Umbilical cord (tissue), 1 donor: ENCODE measurements at regions not wholly inside any gene's neighbourhood (a gene's known extent, or its start where the extent isn't known, plus 50 kb on each side); places are given as distances from the start of the nearest gene placed in this dataset.
"Not testable (repeated sequence)": the region's sequence is repeated elsewhere in the genome, so short reads cannot be mapped to it uniquely, and the experiment has no call there.

Experiments used
- DNase-seq: peaks from one replicate; pipeline ENCODE4 v3.0.0-alpha.2; 2015; ENCODE audit warnings: low spot score

DNA sequence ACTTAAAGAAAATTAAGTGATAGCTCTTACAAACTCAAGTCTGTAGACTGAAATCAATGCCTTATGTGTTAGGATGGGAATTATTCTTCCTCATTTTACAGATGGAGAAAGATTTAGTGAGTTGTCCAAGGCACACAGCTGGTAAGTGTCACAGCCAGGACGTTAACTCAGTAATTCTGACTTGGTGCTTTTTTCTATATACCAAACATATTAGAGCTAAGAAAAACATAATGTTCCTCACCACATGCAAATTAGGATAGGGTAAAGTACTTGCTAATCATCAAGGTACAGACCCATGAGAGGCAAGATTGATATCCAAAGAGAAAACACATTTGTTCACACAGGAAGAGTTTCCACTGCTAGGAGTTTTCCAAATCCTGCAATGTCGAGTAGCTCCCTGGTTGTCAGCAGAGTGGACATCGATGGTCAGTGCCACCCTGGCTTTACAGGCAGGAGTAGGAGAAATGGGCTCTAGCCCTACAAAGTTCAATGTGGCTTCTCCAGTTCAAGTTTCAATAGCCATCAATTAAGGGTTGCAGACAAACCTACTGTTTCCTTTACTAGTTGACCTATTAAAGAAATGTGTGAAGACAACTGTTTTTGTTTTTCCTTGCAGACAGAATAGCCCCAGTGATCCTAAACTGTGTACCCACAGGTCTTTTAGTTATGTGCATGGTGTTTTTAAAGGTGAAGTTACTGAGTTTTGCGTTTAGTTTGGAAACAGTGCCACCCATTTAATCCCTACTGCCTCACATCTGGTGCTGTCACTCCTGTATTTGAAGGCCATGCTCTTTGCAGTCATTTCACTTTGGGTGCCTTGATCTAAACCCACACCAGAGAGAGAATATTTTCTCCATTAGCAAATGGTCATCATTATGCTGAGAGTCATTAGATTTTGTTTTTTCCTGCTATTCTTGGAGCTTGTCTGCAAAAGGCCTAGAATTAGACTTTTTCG lies 460.8 kb upstream of the SMARCA2 start:
- DNase-seq: no peak

DNA sequence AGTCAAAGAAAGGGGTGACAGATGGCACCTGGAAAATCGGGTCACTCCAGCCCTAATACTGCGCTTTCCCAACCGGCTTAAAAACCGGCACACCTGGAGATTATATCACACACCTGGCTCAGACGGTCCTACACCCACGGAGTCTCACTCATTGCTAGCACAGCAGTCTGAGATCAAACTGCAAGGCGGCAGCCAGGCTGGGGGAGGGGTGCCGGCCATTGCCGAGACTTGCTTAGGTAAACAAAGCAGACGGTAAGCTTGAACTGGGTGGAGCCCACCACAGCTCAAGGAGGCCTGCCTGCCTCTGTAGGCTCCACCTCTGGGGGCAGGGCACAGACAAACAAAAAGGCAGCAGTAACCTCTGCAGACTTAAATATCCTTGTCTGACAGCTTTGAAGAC lies 456.5 kb upstream of the SMARCA2 start:
- not testable (repeated sequence) for DNase-seq

DNA sequence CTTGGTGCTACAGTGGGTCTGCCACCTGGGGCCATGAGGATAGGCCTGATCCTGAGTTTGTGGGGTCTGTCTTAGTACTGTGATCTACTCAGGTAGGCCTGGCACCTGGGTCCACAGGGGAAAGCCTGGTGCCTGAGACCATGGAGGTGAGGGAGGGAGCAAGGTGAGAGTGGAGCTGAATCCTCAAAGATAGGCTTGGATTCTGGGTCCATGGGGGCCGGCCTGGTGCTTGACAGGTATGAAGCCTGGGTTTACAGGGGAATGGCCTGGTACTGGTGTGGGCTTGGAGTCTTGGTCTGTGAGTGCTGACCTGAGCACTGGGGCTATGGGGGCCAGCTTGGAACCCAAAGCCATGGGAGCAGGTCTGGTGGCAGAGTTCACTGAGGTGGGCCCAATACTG lies 439.2 kb upstream of the SMARCA2 start:
- no peak for DNase-seq

DNA sequence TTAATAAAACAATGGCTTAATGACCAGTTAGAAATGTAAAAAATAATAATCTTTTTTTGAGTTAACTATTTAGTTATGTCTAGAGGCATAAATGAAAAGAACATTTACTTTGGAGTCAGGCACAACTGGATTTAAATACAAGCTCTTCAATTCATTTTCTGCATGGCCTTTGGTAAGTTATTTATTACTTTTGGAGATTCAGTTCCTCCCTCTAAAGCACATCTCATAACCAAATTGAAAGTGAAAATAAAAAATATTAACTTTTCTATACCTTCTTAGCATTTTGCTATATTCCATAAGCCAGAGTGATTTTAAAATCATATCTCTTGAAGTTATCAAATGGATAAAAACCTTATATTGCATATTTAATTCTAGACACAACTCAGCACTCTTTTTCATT lies 434.9 kb upstream of the SMARCA2 start:
- DNase-seq: no peak

DNA sequence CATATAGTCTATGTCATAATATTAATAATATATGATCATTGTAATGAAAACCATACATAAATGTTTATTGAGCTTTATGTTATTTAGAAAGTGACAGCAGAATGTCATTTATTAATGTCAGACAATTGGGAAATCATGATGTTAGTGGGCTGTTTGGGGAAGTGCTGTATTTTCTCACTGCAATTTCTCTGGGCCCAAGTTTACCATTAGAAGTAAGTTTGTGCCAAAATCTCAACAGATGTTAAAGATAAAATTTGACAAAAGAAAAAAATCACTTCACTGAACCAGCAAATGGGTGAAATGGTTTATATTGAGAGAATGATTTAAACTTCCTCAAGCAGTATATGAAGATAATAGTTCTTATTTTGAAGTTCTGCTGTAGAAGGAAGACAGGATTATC lies 433.2 kb upstream of the SMARCA2 start:
- DNase-seq: no peak

DNA sequence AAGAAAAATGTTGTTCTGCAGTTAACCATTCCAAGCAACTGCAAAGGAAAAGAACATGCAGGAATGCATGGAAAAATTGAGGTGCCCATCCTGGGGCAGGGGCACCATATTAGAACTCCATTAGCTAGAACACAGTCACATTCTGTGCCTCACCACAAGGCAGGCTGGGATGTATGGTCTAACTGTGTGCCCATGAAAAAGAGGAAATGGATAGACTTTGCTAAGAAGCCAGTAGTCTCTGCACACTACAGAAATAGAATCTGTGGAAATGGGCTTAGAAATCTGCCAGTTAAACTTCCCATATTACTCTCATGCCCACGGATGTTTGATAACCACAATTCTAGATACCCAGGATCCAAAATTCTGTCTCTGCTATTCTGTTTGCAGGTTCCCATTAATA lies 423.8 kb upstream of the SMARCA2 start:
- no peak for DNase-seq

DNA sequence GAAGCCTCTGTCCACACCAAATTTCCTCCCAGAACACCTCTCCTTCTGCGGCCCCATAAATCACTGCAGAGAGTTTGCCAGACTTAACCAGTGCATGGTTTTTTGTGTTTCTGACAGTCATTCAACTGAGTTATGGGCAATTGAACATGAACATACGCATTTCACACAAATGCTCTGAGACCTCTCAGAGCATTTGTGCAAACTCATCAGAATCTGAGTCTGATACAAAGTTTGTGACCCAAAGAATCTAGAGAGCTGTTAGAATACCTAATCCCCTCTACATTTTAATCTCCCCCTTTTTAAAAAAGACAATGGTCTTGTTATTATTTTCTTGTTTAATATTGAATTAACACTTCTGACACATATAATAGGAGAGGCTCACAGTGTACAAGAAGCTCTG lies 416.9 kb upstream of the SMARCA2 start:
- DNase-seq: no peak

DNA sequence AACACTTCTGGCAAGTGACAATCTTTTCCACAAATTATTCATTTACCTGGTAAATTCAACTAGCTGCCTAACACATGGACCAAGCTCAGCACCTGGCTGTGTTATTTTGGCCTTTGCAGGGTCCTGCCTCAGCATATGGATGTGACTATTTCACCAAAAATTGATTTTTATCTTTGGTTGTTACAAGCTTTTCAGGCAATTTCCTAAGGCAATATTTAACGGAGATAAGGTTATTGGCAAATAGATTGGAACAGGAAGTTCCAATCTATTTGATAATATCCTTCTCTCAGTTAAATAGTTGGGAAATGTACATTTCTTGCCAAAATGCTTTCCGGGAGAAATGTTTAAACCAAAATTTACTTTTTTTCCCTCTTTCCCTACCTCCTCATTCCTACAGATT lies 415.2 kb upstream of the SMARCA2 start:
- DNase-seq: no peak

DNA sequence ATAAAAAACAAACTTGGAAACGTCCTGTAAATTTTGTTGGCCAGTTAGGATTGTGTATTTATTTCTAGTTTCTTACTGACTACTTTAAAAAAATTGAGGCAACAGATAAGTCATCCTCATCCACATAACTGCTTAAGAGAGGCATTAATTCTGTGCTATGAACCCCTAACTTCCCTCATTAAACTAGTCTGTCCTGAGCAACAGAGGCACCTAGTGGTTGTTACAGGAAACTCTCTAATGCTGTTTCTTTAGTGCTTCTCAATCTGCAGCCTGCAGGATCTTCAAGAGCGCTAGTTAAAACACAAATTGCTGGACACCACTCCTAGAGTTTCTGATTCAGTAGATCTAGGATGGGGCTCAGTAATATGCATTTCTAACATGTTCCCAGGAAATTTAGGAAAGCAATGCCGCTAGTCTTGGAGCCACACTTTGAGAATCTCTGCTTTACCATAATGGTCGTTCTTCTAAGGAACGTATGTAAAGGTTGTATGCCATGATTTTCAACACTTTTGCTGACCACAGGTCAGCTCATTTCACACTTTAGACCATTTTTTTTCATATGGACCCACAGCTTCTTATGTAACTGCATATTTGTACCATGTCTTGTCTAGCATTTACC lies 410.1 kb upstream of the SMARCA2 start:
- peak; percentile 39 for DNase-seq

DNA sequence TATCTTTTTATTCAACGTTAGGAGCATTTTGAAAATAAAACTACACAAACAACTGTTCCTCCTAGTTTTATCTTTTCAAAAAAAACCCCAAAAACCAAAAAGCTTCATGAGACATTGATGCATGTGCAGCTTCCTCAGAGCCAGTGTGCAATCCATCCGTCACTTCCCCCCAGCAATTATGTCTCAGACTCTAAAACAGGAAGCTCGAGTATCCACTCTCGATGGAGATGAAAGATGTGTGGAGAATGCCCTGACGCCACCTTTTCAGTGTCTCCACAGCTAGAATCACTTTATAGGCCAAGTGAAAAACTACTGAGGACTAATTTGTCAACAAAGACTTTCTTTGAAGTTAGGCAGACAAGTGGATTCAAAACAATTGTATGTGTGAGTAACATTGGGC lies 408.9 kb upstream of the SMARCA2 start:
- DNase-seq: no peak

DNA sequence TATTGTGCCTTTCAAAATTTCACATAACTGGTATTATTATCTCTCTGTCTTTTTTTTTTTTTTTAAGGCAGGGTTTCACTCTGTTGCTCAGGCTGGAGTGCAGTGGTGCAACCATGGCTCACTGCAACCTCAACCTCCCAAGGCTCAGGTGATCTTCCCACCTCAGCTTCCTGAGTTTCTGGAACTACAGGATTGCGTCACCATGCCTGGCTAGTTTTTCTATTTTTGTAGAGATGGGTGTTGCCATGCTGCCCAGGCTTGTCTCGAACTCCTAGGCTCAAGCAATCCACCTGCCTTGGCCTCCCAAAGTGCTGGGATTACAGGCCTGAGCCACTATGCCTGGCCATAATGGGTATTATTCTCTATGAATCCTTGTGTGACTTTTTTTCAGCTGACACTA lies 402.3 kb upstream of the SMARCA2 start:
- DNase-seq: no peak

DNA sequence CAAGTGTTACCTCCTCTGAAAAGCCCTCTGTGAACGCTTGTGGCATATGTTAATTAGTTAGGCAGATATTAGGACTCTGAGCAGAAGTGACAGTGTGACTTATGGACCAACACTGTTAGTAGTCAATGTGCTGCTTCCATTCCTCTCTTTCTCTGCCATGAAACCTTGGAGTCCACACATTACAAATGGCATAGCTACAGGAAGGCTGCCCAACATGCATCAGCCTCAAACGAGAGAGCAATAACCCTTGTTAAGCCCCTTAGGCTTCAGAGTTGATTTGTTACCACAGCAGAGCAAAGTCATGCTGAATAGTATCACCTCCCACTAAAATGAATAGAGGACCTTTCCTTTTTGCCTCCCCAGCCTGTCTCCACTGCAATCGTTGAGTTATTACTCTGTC lies 397.7 kb upstream of the SMARCA2 start:
- no peak for DNase-seq

DNA sequence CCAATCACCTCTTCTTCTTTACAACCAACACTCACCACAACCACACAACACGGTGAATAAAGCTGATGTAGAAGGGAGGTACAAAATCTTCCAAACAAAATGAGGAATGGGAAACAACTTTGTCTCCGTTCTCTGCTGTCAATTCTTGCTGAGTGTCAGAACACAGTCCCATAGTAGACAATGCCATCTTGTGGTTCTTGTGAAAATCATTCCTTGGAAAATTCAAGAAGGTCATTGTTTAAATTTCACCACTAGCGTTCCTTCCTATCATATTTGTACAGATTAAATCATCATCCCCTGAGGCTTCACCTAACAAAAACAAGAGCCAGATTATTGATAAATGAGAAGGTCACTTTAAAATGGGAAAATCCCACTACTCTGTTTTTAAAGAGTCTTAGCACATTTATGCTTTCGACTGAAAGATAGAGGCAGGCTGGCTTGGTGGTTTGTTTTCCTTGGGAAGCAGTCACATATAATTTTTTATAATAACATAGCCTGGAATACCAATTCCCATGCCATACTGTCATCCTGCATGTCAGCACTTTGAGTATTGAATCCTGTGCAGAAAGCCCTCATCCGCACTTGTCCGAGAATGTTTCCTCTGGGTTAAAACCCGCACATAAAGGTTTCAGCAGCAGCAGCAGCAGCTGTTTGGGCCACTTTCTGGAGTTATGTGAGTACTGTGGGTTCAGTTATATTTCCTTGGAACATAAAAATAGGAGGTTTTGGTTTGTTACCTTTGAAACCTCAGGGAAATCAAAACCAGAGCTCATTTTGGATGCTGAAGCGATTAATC lies 395.0 kb upstream of the SMARCA2 start:
- peak; percentile 52 for DNase-seq

DNA sequence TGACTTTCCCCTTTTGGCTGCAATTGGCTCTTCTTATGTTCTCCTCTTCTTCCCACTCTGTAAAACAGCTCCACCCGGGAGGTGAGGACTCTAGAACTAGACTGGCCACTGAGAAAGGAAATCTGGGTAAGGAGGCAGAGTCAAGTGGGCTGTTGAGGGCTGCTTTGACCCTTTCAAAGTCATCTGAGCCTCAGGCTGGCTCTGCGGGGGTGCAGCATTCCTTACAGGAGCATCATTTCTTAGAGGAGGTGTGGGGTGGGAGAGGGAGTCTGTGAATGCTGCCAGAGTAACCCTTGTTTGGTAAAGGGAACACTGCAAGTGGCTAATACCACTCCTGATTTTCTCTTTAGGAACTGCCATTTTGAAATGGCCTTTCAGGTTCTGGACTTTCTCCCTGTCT lies 377.7 kb upstream of the SMARCA2 start:
- no peak for DNase-seq

DNA sequence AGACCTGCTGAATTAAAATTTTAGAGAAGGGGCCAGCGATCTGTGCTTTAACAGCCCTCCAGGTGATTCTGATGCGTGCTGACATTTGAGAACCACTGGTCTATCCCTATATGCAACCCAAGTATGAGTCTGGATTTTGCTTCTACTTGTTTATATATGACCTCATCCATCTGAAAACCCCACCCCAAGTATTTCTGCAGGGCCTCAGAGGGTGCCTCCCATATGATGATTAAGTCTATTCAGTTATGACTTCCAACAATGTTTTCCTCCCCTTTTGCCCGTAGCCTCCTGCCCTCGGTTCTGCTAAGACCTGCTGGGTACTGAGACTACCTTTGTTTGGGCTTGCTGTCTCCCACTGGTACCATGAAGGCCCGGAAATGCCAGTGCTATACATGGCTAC lies 376.0 kb upstream of the SMARCA2 start:
- no peak for DNase-seq

DNA sequence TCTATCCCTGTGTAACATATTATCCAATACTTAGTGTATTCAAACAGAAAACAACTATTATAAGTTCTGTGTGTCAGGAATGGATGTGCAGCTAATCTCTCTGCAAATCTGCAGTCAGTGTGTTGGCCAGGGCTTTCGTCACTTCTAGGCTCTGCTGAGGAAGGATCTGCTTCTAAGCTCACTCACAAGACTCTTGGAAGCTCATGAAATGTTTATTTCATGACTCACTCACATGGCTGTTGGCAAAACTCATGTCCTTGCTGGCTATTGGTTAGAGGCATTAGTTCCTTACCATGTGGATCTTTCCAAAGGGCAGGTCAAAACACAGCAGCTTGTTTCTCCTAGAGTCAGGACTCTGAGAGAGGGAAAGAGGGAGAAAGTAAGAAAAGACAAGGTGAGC lies 367.4 kb upstream of the SMARCA2 start:
- peak; percentile 93 for DNase-seq

DNA sequence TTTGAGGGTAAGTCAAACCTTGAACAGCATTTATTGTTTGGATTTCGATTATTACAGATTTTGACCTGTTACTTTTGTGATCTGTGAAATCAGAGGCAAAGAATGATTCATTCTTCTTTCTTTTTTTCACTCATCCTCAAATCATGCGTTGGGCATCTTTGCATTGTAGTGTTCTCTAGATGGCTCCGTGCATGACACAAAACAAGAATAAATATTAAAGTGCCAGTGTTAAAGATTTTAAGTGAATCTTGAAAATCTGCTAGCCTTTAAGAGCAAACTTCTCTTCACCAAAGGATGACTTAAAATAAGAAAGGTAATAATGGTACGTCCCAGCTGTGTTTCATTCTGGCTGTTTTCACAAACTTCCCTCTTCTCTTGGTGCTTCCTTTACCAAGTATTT lies 361.9 kb upstream of the SMARCA2 start:
- no peak for DNase-seq

DNA sequence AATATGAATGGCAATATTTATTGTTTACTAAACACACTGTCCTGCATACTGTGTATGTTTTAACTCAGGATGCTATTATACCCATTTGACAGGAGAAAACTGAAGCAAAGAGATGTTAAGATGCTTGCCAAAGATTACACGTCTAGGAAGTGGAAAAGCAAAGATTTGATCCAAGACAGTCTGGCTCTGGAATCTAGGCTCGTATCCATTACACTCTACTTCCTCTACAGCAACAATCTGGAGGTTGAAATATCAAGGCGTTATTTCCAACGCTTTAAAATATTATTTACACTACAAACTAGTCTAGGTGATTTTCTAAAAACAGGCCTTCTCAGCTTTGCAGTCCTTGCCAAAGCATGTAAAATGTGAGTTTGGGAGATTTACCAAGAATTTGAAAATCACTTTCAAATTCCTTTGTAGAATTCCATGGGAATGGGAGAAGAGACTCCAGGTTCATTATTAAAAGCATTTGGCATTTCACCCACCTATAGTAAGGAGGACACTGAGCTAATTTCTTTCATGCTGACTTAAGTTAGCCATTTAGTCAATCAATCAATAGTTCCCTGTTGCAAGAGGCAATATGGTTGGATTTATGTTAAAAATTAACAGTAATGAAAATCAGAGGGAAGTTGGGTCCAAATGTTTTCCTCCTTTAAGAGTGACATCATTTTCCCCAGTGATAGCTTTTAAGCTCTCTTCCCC lies 356.3 kb upstream of the SMARCA2 start:
- DNase-seq: no peak

DNA sequence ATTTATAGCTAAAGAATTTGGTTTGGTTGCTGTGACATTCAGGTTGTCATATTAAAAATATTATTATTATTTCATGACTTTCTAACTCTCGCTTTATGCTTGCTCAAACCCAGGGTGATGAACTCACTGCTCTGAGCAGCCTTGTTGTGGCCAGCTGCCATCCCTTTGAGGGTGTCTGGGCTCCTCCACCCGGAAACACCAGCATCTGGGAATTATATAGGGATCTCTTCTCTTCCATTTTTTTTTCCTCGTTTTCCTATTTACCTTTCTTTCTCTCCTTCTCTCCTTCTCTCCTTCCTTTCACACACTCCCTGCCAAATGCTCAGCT lies 355.8 kb upstream of the SMARCA2 start:
- peak; percentile 31 for DNase-seq

DNA sequence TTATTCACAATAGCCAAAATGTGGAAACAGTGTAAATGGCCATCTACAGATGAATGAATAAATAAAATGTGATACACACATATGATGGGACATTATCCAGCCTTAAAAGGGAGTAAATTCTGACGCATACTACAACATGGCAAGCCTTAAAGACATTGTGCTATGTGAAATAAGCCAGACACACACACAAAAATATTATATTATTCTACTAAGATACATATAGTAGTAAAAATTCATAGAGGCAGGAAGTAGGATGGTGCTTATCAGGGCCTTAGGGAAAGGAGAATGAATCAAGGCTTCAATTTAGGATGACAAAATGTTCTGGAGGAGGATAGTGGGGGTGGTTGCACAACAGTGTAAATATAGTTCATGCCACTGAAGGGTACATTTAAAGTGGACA lies 346.7 kb upstream of the SMARCA2 start:
- DNase-seq: peak; percentile 92

DNA sequence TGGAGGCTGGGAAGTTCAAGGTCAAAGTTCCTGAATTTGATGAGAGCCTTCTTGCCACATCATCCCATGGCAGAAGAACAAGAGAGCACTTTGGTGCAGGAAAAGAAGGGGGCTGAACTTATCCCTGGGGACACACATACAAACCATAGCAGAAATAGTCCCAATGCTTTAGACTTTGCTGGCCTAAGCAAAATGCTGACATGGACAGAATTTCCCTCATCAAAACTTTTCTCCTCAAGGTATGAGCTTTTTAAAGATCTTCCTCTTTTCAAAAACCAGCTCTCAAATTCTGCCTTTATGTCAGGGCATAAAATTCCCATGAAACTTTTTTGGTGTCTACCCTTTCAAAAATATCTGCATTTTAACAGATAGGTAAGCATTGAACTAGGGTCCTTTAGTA lies 341.8 kb upstream of the SMARCA2 start:
- no peak for DNase-seq

DNA sequence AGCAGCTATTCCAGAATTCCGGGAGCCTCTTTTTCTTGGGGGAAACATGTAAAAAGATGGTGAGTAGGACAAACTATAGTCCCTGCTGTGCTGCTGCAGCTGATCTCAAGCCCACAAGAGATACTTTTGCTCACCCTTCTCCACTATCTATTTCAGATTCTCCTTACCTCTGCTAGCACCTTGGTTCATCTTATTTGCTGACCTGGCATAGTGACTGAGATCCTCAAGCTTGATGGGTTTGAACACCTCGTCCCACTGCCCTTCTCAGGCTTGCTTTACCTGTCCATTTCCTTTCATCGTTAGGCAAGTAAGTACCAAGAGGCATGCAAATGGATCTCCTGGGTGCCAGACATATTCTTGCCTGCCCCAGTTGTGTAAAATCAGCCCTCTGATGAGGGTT lies 338.4 kb upstream of the SMARCA2 start:
- DNase-seq: no peak
